WTC11 (cell line): ENCODE measurements at regions not wholly inside any gene's neighbourhood (a gene's known extent, or its start where the extent isn't known, plus 50 kb on each side); places are given as distances from the start of the nearest gene placed in this dataset.

Experiments
- ATAC-seq: fragments of 200-7000 bp; cut with Tn5 transposase; 2 replicates; pipeline ENCODE4 v1.10.0; 2021; ENCODE audit warnings: mild to moderate bottlenecking, moderate library complexity
- CTCF ChIA-PET: fragments of 300-600 bp; sonication (Branson Sonifier 250); formaldehyde crosslinking; loops from one replicate; lab custom pipeline; 2021; ENCODE audit warnings: antibody characterized with exemption; lab: Charles Lee
- POLR2A ChIA-PET: fragments of 350-600 bp; sonication (Branson Sonifier 250); formaldehyde crosslinking; loops from one replicate; lab custom pipeline; 2021; ENCODE audit warnings: antibody characterized with exemption; lab: Charles Lee
- DNase-seq: peaks from one replicate; pipeline ENCODE4 v3.0.0; 2021; ENCODE audit warnings: low spot score
- H3K27ac Mint-ChIP-seq: 2 replicates; pipeline ENCODE4 v1.8.0; 2021; ENCODE audit warnings: mixed read lengths
- H3K27me3 Mint-ChIP-seq: 2 replicates; pipeline ENCODE4 v1.8.0; 2021; ENCODE audit warnings: low read depth, mild to moderate bottlenecking, moderate library complexity, mixed read lengths
- H3K36me3 Mint-ChIP-seq: 2 replicates; pipeline ENCODE4 v1.8.0; 2021; ENCODE audit warnings: mixed read lengths
- H3K4me1 Mint-ChIP-seq: 2 replicates; pipeline ENCODE4 v1.8.0; 2022; ENCODE audit warnings: mixed read lengths
- H3K4me3 Mint-ChIP-seq: 2 replicates; pipeline ENCODE4 v1.8.0; 2021; ENCODE audit warnings: mild to moderate bottlenecking, moderate library complexity, mixed read lengths
- H3K9me3 Mint-ChIP-seq: 2 replicates; pipeline ENCODE4 v1.8.0; 2021; ENCODE audit warnings: mixed read lengths
- CBFB ChIP-seq: sonication (generic); formaldehyde crosslinking; IDR thresholded peaks from 2 replicates; pipeline ENCODE4 v1.8.1; 2022; ENCODE audit warnings: mild to moderate bottlenecking, low read depth, missing genetic modification reagents
- CREM ChIP-seq: sonication (generic); formaldehyde crosslinking; IDR thresholded peaks from 2 replicates; pipeline ENCODE4 v1.8.1; 2022; ENCODE audit warnings: mild to moderate bottlenecking, missing genetic modification reagents, moderate library complexity
- EMX1 ChIP-seq: fragments of 250-450 bp; sonication (Bioruptor Pico); IDR thresholded peaks from 2 replicates; pipeline ENCODE4 v1.8.0; 2021; ENCODE audit warnings: mild to moderate bottlenecking
- JAZF1 ChIP-seq: fragments of 250-450 bp; sonication (Bioruptor Pico); IDR thresholded peaks from 2 replicates; pipeline ENCODE4 v1.9.0; 2021; ENCODE audit warnings: moderate library complexity, mild to moderate bottlenecking, inconsistent platforms
- RORB ChIP-seq: fragments of 250-450 bp; sonication (Bioruptor Pico); IDR thresholded peaks from 2 replicates; pipeline ENCODE4 v1.9.0; 2021; ENCODE audit warnings: mild to moderate bottlenecking
- STAT6 ChIP-seq: sonication (generic); formaldehyde crosslinking; conservative IDR thresholded peaks from 2 replicates; pipeline ENCODE4 v1.8.1; 2023; ENCODE audit warnings: mild to moderate bottlenecking, low read depth, missing genetic modification reagents, moderate library complexity
- ZNF232 ChIP-seq: sonication (generic); formaldehyde crosslinking; IDR thresholded peaks from 2 replicates; pipeline ENCODE4 v1.8.0; 2022; ENCODE audit warnings: mild to moderate bottlenecking, missing genetic modification reagents
- ZNF281 ChIP-seq: sonication (generic); formaldehyde crosslinking; IDR thresholded peaks from 2 replicates; pipeline ENCODE4 v1.8.0; 2023; ENCODE audit warnings: mild to moderate bottlenecking, missing genetic modification reagents
- ZNF317 ChIP-seq: sonication (generic); formaldehyde crosslinking; IDR thresholded peaks from 2 replicates; pipeline ENCODE4 v1.8.1; 2023; ENCODE audit warnings: low read depth, mild to moderate bottlenecking, moderate library complexity, missing genetic modification reagents, borderline replicate concordance
- ZNF532 ChIP-seq: fragments of 250-450 bp; sonication (Bioruptor Pico); IDR thresholded peaks from 2 replicates; pipeline ENCODE4 v1.9.0; 2021; ENCODE audit warnings: mild to moderate bottlenecking, borderline replicate concordance
- TF ChIP-seq, protein P1 (sequence below): fragments of 250-450 bp; sonication (Bioruptor Pico); conservative IDR thresholded peaks from 2 replicates; pipeline ENCODE4 v1.9.0; 2021; ENCODE audit warnings: mild to moderate bottlenecking
- TF ChIP-seq, protein P2 (sequence below): sonication (generic); formaldehyde crosslinking; IDR thresholded peaks from 2 replicates; pipeline ENCODE4 v1.8.1; 2023; ENCODE audit warnings: mild to moderate bottlenecking, missing genetic modification reagents

GRCh38 chr18:10248738-10249137, 205.7 kb upstream of the APCDD1 start:
- CTCF ChIA-PET, result interaction anchor here (0.5 to 1.1 kb wide), 2 partner anchors 42 to 53 kb away, joined by 4 to 5 read pairs; no protein-coding TSS in a partner anchor
- Mint-ChIP-seq H3K4me3 (no peak overlapping the region), H3K27me3 (no peaks in the 10 kb centered on the region), H3K27ac (no peak overlapping the region), H3K9me3 (peaks cover 5% of the 10 kb centered on the region), H3K4me1 (peaks cover 6% of the 10 kb centered on the region)
- ATAC-seq (no peak), DNase-seq (no peak)
- POLR2A ChIA-PET, result no interaction called here
- TF ChIP-seq CREM (no peak), ZNF317 (no peak), EMX1 (CRISPR knock-in tag) (no peak), ZNF281 (CRISPR knock-in tag) (no peak), RORB (CRISPR knock-in tag) (no peak), ZNF232 (no peak), ZNF532 (CRISPR knock-in tag) (no peak), STAT6 (CRISPR knock-in tag) (no peak), JAZF1 (CRISPR knock-in tag) (no peak), CBFB (no peak)
- TF ChIP-seq, protein P1, sequence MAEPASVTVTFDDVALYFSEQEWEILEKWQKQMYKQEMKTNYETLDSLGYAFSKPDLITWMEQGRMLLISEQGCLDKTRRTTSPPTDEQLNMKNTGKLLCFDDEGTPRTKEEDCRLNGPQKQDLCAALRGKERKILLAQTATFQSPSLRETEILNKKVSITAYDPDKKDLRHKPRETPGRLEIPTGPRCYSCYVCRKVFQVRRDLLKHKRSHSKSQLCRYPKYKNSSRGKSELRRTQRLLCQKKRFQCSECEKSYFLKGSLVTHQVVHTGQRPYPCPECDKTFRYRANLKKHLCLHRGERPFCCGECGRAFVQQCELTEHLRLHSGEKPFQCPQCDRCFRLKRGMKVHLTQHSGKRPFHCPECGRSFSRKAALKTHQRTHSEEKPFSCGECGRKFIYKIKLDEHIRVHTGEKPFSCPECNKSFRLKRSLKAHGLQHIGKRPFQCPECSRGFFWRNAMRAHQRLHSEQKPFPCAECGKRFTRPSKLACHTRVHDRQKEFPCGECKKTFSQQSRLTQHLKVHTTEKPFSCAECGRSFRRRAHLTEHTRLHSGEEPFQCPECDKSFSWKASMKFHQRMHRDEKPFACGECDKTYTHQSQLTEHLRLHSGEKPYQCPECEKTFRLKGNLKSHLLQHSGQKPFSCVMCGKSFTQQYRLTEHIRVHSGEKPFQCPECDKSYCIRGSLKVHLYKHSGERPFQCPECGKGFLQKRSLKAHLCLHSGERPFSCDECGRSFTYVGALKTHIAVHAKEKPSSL (CRISPR knock-in tag), result no peak
- TF ChIP-seq, protein P2, sequence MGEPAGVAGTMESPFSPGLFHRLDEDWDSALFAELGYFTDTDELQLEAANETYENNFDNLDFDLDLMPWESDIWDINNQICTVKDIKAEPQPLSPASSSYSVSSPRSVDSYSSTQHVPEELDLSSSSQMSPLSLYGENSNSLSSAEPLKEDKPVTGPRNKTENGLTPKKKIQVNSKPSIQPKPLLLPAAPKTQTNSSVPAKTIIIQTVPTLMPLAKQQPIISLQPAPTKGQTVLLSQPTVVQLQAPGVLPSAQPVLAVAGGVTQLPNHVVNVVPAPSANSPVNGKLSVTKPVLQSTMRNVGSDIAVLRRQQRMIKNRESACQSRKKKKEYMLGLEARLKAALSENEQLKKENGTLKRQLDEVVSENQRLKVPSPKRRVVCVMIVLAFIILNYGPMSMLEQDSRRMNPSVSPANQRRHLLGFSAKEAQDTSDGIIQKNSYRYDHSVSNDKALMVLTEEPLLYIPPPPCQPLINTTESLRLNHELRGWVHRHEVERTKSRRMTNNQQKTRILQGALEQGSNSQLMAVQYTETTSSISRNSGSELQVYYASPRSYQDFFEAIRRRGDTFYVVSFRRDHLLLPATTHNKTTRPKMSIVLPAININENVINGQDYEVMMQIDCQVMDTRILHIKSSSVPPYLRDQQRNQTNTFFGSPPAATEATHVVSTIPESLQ, result no peak
- TF ChIP-seq, all 79 proteins: peak for 0
- no peaks in the 10 kb centered on the region for H3K36me3 Mint-ChIP-seq
